ENCODE measurements at regions not wholly inside any gene's neighbourhood (a gene's known extent, or its start where the extent isn't known, plus 50 kb on each side); places are given as distances from the start of the nearest gene placed in this dataset.

- TF ChIP-seq REST (IDR thresholded peaks at IDR 0.05; ENCODE audit: low read depth) (no peak), CREB1 (IDR thresholded peaks at IDR 0.05; ENCODE audit: low read depth) (no peak), YY1 (IDR thresholded peaks at IDR 0.05; ENCODE audit: low read depth) (no peak), EP300 (IDR thresholded peaks at IDR 0.05; ENCODE audit: borderline replicate concordance) (no peak), RAD21 (IDR thresholded peaks at IDR 0.05; ENCODE audit: low read depth) (no peak), TAF1 (IDR thresholded peaks at IDR 0.05; ENCODE audit: low read depth) (no peak), FOXM1 (IDR thresholded peaks at IDR 0.05; ENCODE audit: borderline replicate concordance, low read depth) (no peak), CEBPB (IDR thresholded peaks at IDR 0.05) (no peak), EGR1 (IDR thresholded peaks at IDR 0.05) (no peak), NFIC (IDR thresholded peaks at IDR 0.05) (no peak), TCF12 (IDR thresholded peaks at IDR 0.05; ENCODE audit: low read depth) (no peak), USF1 (IDR thresholded peaks at IDR 0.05) (no peak)
- TF ChIP-seq, protein P1, sequence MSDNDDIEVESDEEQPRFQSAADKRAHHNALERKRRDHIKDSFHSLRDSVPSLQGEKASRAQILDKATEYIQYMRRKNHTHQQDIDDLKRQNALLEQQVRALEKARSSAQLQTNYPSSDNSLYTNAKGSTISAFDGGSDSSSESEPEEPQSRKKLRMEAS (IDR thresholded peaks at IDR 0.05) = no peak
Measured at GRCh38 chr6:147972448-147972847, 370.2 kb upstream of the SASH1 start.

All from Ishikawa (cell line).